HEK293 (cell line): ENCODE measurements at regions not wholly inside any gene's neighbourhood (a gene's known extent, or its start where the extent isn't known, plus 50 kb on each side); places are given as distances from the start of the nearest gene placed in this dataset.

Experiments used
- CTCF ChIA-PET: fragments of 350-600 bp; formaldehyde crosslinking; extraction: SDS; loops from one replicate; lab custom pipeline; 2021; ENCODE audit warnings: antibody characterized with exemption; lab: Yijun Ruan, JAX
- POLR2A ChIA-PET: fragments of 300-600 bp; formaldehyde crosslinking; extraction: SDS; loops from one replicate; lab custom pipeline; 2020; ENCODE audit warnings: antibody characterized with exemption, inconsistent platforms; lab: Yijun Ruan, JAX
- H3K27ac ChIP-seq: fragments of 200-500 bp; sonication (Bioruptor generic); 2 replicates; pipeline ENCODE4 v1.5.1; 2014; ENCODE audit warnings: low read depth, low read length, control low read depth, inconsistent platforms; ENCODE audit errors: extremely low read depth
- H3K36me3 ChIP-seq, 2 experiments: fragments of 200-500 bp in 1 of 2; sonication (Bioruptor generic) in 1 of 2; 1 replicate in 1 of 2; 2 replicates in 1 of 2; pipeline ENCODE4 v1.5.1; 2014 to 2017; ENCODE audit warnings: inconsistent platforms in 2 of 2, low read length in 2 of 2; ENCODE audit not compliant: control insufficient read depth in 2 of 2, insufficient read depth in 1 of 2
- H3K4me1 ChIP-seq: fragments of 200-500 bp; sonication (Bioruptor generic); 2 replicates; pipeline ENCODE4 v1.5.1; 2014; ENCODE audit warnings: mild to moderate bottlenecking, low read length, inconsistent platforms; ENCODE audit not compliant: control insufficient read depth, insufficient read depth
- H3K4me3 ChIP-seq: 2 replicates; pipeline ENCODE4 v1.5.1; 2011; ENCODE audit warnings: low read depth, mild to moderate bottlenecking, control low read depth, low read length, moderate library complexity
- H3K9me3 ChIP-seq: fragments of 200-500 bp; sonication (Bioruptor generic); 2 replicates; pipeline ENCODE4 v1.5.1; 2014; ENCODE audit warnings: low read depth, low read length, inconsistent platforms; ENCODE audit not compliant: control insufficient read depth, insufficient read depth
- BCL6B ChIP-seq: fragments of 450-650 bp; formaldehyde crosslinking; IDR thresholded peaks from 2 replicates; pipeline ENCODE4 v1.5.1; 2017; ENCODE audit warnings: missing biosample characterization, missing genetic modification characterization
- HIC1 ChIP-seq: fragments of 450-650 bp; formaldehyde crosslinking; IDR thresholded peaks from 2 replicates; pipeline ENCODE4 v1.5.1; 2016; ENCODE audit warnings: missing biosample characterization, missing genetic modification characterization
- IKZF3 ChIP-seq: fragments of 450-650 bp; IDR thresholded peaks from 2 replicates; pipeline ENCODE4 v1.5.0; 2018; ENCODE audit warnings: missing biosample characterization, mild to moderate bottlenecking, missing genetic modification characterization, moderate library complexity
- KLF16 ChIP-seq: fragments of 450-650 bp; formaldehyde crosslinking; IDR thresholded peaks from 2 replicates; pipeline ENCODE4 v1.5.1; 2017; ENCODE audit warnings: missing biosample characterization, missing genetic modification characterization
- KLF7 ChIP-seq: fragments of 450-650 bp; formaldehyde crosslinking; IDR thresholded peaks from 2 replicates; pipeline ENCODE4 v1.5.1; 2016; ENCODE audit warnings: missing biosample characterization, missing genetic modification characterization, borderline replicate concordance
- MEIS1 ChIP-seq: sonication (generic); formaldehyde crosslinking; IDR thresholded peaks from 2 replicates; pipeline ENCODE4 v1.8.1; 2022; ENCODE audit warnings: missing genetic modification reagents, mild to moderate bottlenecking, borderline replicate concordance
- PRDM1 ChIP-seq: fragments of 450-650 bp; formaldehyde crosslinking; IDR thresholded peaks from 2 replicates; pipeline ENCODE4; 2016; ENCODE audit warnings: missing biosample characterization, missing genetic modification characterization
- TSHZ1 ChIP-seq: fragments of 450-650 bp; formaldehyde crosslinking; IDR thresholded peaks from 2 replicates; pipeline ENCODE4 v1.5.1; 2016; ENCODE audit warnings: missing biosample characterization, missing genetic modification characterization, borderline replicate concordance
- YY2 ChIP-seq: fragments of 450-650 bp; formaldehyde crosslinking; IDR thresholded peaks from 2 replicates; pipeline ENCODE4 v1.5.1; 2016; ENCODE audit warnings: missing biosample characterization, missing genetic modification characterization
- ZBTB49 ChIP-seq: fragments of 450-650 bp; formaldehyde crosslinking; IDR thresholded peaks from 2 replicates; pipeline ENCODE4 v1.5.1; 2016; ENCODE audit warnings: missing biosample characterization, missing genetic modification characterization, low read depth
- ZFHX2 ChIP-seq: fragments of 450-650 bp; formaldehyde crosslinking; conservative IDR thresholded peaks from 2 replicates; pipeline ENCODE4 v1.5.1; 2016; ENCODE audit warnings: missing biosample characterization, missing genetic modification characterization
- ZIC2 ChIP-seq: fragments of 450-650 bp; formaldehyde crosslinking; IDR thresholded peaks from 2 replicates; pipeline ENCODE4 v1.5.1; 2016; ENCODE audit warnings: missing biosample characterization, missing genetic modification characterization
- ZNF280D ChIP-seq: fragments of 450-650 bp; formaldehyde crosslinking; IDR thresholded peaks from 2 replicates; pipeline ENCODE4 v1.5.1; 2016; ENCODE audit warnings: missing biosample characterization, missing genetic modification characterization
- ZNF404 ChIP-seq: fragments of 450-650 bp; formaldehyde crosslinking; IDR thresholded peaks from 2 replicates; pipeline ENCODE4 v1.5.1; 2017; ENCODE audit warnings: missing biosample characterization, missing genetic modification characterization
- ZNF501 ChIP-seq: fragments of 450-650 bp; formaldehyde crosslinking; IDR thresholded peaks from 2 replicates; pipeline ENCODE4 v1.5.1; 2016; ENCODE audit warnings: missing biosample characterization, missing genetic modification characterization
- ZNF510 ChIP-seq: fragments of 450-650 bp; formaldehyde crosslinking; IDR thresholded peaks from 2 replicates; pipeline ENCODE4 v1.5.1; 2018; ENCODE audit warnings: mild to moderate bottlenecking, missing genetic modification characterization, missing biosample characterization; ENCODE audit not compliant: insufficient replicate concordance
- ZNF544 ChIP-seq: fragments of 450-650 bp; formaldehyde crosslinking; IDR thresholded peaks from 2 replicates; pipeline ENCODE4 v1.5.0; 2017; ENCODE audit warnings: missing biosample characterization, missing genetic modification characterization
- ZNF600 ChIP-seq: fragments of 450-650 bp; formaldehyde crosslinking; IDR thresholded peaks from 2 replicates; pipeline ENCODE4 v1.5.1; 2016; ENCODE audit warnings: missing biosample characterization, missing genetic modification characterization
- ZNF623 ChIP-seq: fragments of 450-650 bp; formaldehyde crosslinking; IDR thresholded peaks from 2 replicates; pipeline ENCODE4 v1.5.1; 2016; ENCODE audit warnings: missing biosample characterization, missing genetic modification characterization
- ZNF792 ChIP-seq: fragments of 450-650 bp; formaldehyde crosslinking; IDR thresholded peaks from 2 replicates; pipeline ENCODE4 v1.5.1; 2016; ENCODE audit warnings: missing biosample characterization, missing genetic modification characterization

GRCh38 chr1:58850636-58851035 lies 66.8 kb upstream of the JUN start:
- no peak overlapping the region for H3K27ac ChIP-seq

GRCh38 chr1:58852731-58853485 lies 69.1 kb upstream of the JUN start:
- Histone ChIP-seq H3K4me1 (no peaks in the 10 kb centered on the region), H3K27ac (no peak overlapping the region), H3K4me3 (no peak overlapping the region), H3K36me3 (no peaks in the 10 kb centered on the region), H3K9me3 (no peaks in the 10 kb centered on the region)
- ChIA-PET POLR2A (interaction anchor here (1.4 kb wide), 1 partner anchor 69 kb away, joined by 4 read pairs; the partner anchor contains the start of gene JUN), CTCF (interaction anchor here (1.6 kb wide), 1 partner anchor 10 kb away, joined by 6 read pairs; no protein-coding TSS in a partner anchor)
- TF ChIP-seq ZNF280D (tag by site-specific recombination) (no peak), ZNF600 (no peak), IKZF3 (tag by site-specific recombination) (no peak), HIC1 (no peak), ZFHX2 (tag by site-specific recombination) (0 out of 2 replicates have a peak, but pooled peaks have one; percentile 44)

More at GRCh38 chr1:58850636-58851035, 66.8 kb upstream of the JUN start:
- ChIA-PET CTCF (interaction anchor here (0.8 kb wide), 1 partner anchor 10 kb away, joined by 3 read pairs; no protein-coding TSS in a partner anchor), POLR2A (interaction anchor here (0.7 to 1.0 kb wide), 2 partner anchors 67 to 964 kb away, joined by 3 to 5 read pairs; partner anchors contain the start of genes HOOK1 and JUN)
- Histone ChIP-seq H3K9me3 (no peaks in the 10 kb centered on the region), H3K36me3 (no peaks in the 10 kb centered on the region), H3K4me3 (no peak overlapping the region), H3K4me1 (no peaks in the 10 kb centered on the region)
- TF ChIP-seq MEIS1 (CRISPR knock-in tag) (no peak), ZNF792 (tag by site-specific recombination) (no peak), ZNF623 (tag by site-specific recombination) (no peak), ZNF404 (no peak), KLF7 (tag by site-specific recombination) (no peak), ZNF510 (tag by site-specific recombination) (no peak), KLF16 (tag by site-specific recombination) (no peak), ZBTB49 (tag by site-specific recombination) (no peak), PRDM1 (tag by site-specific recombination) (no peak), YY2 (tag by site-specific recombination) (no peak), ZIC2 (no peak), ZNF501 (tag by site-specific recombination) (no peak), BCL6B (tag by site-specific recombination) (no peak), ZNF544 (tag by site-specific recombination) (no peak), TSHZ1 (tag by site-specific recombination) (no peak)
